NAMALWA (cell line): ENCODE measurements at regions not wholly inside any gene's neighbourhood (a gene's known extent, or its start where the extent isn't known, plus 50 kb on each side); places are given as distances from the start of the nearest gene placed in this dataset.

Experiments
- DNase-seq: peaks from one replicate; pipeline ENCODE4 v3.0.0-alpha.2; 2015; ENCODE audit warnings: low spot score

DNA sequence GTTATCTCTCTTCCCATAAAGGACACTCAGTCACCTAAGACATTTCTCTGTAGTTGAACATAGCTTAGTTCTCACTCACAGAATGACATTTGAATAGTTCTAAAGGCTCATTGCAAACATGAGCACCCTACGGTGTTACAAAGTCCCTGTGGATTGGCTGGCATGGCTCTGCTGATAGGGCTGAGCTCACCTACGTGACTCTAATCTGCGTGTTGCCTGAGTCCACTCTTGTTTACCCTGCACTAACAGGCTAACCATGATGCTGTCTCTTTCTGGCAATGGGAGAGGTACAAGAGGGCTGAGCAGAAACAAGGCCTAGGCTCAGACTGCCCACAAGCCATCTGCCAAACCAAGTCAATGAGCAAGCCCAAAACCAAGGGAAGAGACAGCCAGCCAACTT lies 103.6 kb downstream of the PALM2AKAP2 start:
- DNase-seq: no peak

DNA sequence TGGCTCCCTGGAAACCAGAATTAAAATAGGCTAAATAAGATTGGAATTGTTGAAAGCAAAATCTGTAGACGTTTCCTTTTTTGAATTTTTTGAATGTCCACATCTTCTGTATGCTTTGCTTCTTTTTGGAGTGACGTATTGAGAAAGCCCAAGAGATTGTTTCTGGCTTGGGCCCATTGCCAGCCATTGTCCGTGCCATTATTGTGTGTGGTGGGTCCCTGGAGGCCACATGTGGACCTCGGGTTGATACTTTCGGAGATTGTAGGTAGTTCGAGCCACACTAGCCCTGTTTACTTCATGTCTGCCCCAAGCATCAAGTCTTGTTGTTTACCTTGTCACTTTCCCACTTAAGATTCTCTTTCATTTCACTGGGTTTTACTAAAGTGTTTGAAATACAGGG lies 106.0 kb downstream of the PALM2AKAP2 start:
- DNase-seq: no peak

DNA sequence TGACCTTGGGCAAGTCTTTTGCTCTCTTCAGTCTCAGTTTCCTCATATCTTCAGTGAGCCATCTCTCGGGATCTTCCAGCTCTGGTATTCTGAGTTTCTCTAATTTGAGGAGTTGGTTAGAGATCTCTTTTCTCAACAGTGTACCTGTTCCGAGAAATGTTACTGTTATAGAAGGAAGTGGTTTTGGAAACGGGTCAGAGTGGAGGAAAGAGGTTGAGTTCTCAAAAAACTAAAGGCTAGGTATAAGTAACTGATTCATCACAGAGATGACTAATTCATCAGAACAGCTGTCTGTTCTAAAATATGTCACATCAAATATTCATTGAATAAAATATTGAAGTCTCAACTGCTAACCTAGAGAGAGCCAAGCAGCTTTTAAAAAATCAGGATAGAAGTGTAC lies 106.6 kb downstream of the PALM2AKAP2 start:
- no peak for DNase-seq

DNA sequence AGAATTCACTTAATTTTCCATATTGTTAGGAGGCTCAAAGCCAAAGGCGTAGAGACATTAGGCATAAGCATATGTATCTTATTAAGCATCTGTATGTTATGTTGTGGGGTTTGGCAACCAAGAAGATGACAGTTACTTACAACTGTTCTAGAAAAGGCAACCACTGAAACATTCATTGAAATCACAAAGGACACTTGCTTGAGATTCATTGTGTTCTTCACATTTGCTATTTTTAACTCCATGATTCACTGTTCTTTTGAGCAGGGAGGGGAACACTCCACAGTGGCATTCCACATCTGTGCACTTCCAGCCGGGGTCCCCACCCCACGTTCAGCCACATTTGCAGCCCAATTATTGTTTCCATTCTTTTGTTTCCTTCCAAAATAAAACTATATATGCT lies 107.1 kb downstream of the PALM2AKAP2 start:
- DNase-seq: no peak

DNA sequence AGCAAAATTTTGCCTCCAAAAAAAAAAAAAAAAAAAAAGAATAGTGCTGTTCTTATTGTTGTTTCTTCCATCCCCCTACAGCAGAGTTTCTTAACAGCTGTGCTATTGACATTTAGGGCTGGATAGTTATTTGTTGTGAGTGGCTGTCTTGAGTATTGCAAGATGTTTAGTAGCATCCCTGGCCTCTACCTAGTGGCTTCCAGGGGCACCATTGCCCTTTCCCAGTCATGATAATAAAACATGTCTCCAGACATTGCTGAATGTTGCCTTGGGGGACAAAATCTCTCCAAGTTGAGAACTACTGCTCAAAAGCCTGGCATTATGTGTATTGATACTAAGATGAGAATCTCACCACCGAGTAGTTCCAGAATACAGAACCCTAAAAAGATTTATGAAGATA lies 108.7 kb downstream of the PALM2AKAP2 start:
- DNase-seq: no peak

DNA sequence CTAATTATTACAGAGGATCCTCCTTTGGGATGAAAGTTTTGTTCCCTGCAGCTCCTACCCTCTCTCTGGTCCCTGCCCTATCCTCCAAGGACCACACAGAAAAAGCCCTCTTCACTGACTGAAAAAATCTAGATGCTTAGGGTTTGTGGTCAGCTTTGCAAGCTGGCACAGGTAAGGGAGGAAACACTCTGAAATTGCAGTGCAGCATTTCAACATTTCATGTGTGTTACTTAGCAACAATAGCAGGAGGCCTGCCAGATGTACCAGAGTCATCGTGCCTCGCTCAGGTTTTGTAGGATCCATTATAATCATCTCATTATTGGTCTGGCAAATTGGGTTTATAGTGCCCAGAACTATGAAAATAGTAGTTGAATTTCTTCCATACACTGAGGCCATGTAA lies 109.5 kb downstream of the PALM2AKAP2 start:
- DNase-seq: no peak

DNA sequence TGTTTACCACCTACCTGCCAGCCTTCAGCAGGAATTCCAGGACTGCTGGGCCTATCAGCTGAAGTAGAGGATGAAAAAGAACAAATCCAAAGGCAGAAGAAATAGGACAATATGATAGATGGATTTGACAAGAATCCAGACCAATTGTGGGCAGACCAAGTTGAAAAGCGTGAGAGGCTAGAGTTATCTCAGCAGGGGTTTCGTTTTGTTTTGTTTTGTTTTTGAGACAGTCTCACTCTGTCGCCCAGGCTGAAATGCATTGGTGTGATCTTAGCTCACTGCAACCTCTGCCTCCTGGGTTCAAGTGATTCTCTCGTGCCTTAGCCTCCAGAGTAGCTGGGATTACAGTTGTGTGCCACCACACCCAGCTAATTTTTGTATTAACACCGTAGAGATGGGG lies 113.2 kb downstream of the PALM2AKAP2 start:
- no peak for DNase-seq

DNA sequence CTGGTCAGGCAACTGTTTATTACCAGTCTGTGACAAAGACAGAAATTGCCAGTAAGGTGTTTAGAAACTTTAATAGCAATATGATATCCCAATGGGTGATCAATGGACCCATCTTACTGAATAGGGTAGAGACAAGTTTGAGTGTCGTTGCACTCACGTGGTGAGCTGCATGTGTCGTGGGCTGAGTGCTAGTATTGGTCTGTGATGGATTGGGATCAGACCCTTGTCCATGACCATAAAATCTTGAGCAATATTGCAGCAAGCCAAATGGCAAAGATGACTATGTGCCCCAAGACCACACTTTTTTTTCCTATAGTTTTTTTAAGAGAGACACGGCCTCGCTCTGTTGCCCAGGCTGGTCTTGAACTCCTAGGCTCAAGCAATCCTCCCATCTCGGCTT lies 114.5 kb downstream of the PALM2AKAP2 start:
- no peak for DNase-seq

DNA sequence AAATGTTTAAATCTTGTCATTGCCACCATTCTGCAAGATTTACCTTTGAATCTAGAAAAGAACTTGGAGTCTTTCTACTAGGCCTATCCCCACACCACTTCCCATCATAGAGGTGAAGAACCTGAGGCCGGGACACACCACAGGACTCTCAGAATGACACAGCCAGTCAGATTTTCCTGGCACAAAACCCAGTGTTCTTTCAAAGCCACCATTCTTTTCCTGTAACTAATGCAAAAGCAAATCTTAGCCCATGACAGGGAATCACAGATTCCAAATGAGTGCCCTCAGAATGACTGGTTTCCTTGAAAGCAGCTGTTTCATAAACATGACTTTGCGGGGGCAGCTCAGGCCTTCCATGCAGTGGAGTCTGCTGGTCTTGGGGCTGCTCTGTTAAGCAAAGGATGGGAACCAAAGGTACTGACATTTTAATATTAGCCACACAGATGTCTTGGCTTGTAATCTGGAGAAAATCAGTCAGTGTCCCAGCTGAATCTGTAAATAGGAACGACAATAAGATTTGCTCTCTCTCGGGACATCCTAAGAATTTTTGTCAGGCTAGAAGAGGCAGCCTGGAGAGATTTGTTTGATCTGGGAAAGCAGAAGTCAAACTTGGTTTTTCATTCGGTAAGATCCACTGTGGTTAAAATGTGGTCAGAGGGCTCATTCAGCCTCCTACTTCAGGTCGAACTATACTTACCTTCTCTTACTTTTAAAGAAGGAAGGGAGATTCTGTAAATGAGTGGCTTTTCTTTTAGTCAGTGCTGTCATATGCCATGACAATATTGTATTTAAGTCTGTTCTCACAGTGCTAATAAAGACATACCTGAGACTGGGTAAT lies 115.1 kb downstream of the PALM2AKAP2 start:
- DNase-seq: no peak

DNA sequence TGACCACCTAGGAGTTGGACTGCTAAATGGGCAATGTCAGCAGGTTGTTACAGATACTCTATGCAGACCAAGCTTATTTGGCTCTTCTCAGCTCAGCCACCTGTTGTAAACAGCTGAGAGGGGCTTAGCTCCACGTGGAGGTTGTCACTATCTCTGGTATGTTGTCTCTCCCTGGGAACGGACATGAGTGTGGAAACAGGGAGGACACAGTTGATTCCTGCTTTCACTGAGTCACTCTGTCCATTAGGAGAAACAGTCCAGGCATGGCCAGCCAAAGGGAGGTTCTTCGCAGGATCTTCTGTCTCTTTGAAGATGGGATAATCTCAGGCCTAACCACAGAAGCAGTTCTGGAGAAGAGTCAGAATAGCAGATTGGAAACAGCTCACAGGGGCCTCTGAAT lies 121.2 kb downstream of the PALM2AKAP2 start:
- no peak for DNase-seq

DNA sequence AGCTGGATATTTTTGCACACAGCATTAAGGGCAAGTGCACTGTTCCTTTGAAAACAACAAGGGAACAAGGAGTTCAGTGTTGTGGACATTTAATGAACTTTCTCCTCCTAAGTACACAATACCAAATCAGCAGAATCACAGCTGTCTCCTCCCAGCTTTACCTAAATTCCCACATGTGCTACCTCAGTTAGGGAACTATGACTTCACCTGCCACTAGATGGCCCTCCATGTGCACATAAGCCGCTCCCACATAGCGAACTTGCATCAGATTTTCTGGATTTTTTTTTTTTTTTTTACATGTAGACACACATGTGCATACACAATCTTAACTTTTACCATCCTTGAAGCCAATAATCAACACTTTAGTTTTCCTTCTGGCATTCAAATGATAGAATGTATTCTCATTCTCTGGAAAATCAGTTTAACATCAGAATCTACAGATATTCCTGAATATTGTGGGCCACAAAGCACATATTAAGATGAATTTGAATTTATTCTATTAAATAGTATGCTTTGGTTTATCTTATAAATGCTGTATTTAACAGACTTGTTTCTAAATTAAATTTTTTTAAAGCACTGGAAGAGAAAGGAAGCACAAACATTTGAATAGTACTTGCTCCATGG lies 123.6 kb downstream of the PALM2AKAP2 start:
- DNase-seq: peak; percentile 84

DNA sequence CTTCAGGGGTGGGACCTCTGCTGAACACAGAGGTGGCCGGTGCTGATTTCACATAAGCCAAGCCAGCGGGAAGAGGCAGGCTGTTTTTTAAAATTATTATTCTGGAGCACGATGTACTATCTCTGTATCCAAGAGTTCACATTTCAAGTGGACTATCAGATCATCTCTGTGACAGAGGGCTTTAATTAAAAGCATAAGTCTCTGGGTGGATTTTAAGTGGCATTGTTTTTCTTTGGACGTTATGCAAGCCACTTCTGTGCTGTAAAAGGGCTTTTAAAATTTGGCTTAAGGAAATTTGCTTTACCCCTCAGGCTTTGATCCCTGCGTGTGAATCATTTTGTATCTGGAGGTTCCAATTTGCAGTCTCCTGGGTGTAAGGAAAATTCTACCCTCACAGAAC lies 124.7 kb downstream of the PALM2AKAP2 start:
- no peak for DNase-seq

DNA sequence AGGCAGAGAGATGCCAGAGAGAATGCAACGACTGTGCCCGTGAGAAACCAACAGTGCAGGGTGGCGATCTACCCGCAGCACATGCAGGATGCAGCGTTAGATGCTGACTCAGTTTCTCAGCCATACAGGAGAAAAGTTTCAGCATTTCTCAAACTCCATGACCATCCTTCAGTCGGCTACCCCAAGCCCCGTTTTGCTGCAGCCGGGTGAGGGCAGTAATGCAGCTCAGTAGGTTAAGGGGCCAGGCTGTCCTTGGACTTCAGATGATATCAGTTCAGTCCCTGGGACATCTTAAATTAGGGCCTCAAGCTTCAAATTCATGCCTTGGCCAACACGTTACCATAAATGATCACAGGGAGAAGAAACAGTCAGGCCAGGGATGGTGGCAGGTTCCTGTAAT lies 125.5 kb downstream of the PALM2AKAP2 start:
- DNase-seq: no peak

DNA sequence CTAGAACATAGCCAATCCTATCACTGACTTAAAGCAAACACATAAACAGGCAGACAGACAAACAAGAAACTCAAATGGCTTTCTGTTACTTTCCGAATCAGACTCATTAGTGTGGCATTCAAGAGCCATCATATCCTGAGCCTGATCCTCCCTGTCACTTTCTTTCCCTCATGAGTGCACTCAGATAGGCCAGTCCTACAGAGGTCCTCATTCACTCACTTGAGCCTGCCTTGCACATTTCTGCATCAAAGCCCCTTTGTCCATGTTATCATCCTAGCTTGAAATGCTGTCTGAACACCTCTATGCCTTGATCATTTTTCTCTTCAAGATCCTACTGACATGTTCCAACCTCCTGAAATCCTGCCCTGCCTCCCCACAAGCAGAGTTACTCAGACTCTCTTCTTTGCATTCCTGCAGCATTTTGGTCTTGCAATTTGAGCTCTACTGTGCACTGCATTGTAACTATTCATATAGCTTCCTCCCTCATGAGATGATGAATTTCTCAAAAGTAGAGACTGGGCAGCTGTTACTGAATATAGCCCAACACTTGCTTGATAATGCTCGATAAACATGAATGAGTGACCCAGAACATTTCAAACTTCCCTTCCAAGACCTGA lies 126.9 kb downstream of the PALM2AKAP2 start:
- DNase-seq: peak; percentile 18

DNA sequence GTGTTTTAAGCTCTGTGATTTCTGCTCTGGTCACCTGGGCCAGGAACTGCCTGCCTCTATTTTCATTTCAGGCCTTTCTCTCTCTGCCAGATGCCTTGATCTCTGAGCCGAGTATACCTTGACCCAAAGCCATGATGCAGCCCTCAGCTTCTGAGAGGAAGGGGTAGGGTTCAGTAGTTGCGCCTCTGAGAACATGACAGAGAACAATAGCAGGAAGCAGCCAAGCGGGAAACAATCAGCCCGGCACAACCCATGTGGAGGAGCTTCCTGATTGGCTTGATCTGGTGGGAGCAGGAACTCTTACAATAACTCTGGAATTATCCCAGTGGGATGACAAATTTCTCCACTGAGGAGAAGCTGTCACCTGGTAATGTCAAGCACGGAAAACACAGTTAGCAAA lies 127.4 kb downstream of the PALM2AKAP2 start:
- no peak for DNase-seq

DNA sequence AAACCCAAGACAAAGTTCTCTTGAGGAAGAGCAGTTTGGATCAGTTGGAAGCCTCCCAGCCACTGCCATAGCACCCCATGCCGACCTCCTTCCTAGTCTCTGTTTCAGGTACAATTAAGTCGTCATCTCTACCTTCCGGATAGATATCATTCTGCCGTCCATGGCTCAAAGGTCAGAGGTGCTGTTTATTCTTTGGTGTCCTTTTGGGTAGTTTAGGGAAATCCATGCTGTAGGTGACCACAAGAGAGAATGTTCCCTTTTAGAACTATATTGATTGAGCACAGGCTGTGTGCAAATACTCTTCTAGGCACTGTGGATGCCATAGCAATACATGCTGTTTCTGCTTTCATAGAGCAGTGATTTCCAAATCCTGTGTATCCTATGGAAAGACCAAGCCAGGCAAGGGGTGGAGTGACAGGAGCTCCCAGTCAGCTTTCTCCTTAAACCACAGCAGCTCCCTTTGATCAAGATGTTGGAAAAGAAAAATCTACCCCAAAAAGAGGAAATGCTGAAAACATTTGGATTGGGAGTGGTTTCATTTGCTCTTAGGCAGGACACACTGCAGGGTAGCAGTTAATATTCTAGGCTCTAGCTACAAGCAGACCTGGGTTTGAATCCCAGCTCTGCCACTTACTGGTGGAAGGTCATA lies 127.9 kb downstream of the PALM2AKAP2 start:
- DNase-seq: no peak

DNA sequence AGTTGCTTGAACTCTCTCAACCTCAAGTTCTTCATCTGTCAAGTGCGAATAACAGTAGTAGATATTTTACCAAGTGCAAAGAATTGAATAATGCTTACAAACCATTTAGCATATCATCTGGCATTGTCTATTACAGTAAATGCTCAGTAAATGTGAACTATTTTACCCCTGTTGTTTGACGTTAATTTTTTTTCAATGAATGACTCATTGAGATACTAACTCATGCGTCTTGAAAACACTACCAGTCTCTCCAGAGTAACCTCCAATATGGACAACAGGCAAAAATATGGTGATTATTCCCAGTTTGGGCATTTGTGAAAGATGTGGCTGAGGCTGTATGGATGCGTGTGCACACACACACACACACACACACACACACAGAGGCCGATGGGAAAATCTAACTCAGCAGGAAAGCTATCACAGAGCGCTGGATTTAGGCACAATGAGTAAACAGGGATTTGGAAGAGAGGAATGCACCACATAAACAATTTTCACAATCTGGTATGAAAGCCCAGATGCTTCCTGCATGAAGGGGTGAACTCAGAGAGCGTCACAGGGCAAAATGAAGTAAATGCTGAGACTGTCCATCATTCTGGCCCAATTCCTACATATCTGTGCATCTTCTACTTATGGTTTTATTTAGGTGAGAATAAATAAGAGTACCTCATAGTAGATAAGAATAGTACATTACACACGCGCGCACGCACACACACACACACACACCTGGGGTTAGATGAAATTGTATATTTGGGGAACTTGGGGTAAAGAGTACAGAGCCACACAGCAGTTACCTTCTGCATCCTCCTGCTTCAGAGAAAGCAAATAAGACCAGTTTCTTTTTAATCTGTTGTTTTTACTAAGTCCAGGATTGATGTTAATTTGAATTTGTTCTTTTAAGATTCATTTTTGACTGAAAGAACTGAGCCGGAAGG lies 128.7 kb downstream of the PALM2AKAP2 start:
- DNase-seq: no peak

DNA sequence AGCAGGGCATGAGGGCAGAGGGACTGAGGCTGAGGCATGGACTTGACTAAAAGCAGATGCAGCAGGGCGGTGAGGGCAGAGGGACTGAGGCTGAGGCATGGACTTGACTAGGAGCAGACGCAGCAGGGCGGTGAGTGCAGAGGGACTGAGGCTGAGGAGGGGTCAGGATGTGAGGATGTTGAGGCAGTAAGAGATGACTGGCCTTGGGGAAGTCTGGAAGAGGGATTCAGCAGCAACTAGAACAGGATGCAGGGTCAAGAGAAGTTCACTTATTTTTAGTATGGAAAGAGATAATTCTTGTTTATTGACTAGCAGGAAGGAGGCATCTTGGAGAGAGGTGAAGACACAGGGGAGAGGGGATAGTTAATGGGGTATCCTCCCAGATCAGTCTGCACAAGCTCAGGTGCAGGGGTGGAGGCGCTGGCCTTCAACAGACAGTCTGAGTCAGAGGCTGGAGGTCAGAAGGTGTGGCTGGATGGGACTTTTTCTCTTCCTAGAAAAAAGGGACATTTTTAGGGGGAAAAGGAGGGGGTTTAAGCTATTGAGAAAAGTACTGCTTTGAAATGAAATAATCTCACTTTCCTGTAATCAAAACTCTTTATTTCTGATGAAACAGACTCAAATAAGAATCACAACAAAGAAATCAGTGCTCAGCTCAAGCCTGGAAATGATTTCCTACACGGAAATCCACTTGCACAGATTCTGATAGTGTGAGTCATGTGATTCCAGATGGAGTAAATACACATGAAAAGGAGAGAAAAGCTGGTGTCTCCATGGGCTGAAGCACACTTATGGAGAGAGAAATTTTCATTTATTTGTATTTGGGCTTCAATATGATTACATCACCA lies 130.9 kb downstream of the PALM2AKAP2 start:
- DNase-seq: no peak

DNA sequence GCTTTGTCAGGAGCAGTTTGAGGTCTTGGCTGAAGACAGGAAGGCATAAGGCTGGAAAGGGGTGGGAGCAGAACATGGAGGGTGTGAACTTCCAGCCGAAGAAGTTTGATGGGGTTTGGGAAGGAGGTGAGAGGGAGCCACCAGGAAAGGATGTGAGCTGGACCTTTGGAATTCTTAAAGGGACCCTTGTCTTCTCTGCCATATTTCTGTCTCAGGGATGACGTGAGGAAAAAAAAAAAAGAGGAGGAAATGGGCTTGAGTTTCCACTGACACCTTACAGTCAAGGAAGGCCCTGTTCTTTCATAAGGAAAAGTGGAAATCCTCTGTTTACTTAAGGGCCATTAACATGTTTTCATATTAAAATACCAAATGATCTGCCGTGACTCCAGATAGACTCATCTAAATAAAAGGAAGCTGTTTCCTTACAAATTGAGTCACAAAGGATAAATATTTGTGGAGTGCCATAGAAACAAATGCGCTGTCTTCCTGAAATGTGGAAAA lies 132.1 kb downstream of the PALM2AKAP2 start:
- DNase-seq: no peak

DNA sequence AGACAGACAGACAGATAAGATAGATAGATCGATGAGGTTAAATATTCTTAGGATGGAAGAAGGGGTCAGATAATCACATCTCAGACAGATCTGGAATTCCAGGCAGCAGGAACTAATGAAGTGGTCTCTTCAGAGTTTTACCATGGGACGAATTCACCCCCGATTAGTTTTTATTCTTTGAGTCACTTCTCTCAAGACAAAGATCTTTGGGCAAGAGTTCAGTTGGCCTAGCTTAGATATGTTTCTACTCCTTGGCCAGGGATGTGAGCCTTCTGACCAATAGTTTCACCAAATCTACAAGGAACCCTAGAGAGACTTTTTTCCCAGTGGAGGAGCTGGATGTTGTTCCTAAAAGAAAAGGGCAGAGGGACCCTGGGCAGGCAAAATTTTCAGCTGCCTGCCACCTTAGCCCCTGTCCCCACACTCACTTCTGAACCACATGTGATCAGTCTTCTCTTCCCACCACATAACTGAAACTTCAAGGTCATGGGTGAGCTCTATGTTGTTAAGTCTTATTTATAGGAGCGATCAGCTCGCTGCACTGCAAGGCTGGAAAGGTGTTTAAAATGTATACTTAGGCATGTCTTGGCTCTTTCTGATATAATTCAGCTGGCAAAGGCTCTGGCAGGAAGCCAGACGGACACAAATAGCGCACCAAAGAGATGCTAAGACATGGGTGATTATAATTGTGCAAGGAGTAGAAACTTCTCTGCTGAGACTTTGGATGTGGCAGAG lies 132.9 kb downstream of the PALM2AKAP2 start:
- peak; percentile 37 for DNase-seq
